Choroid plexus epithelial cell (primary cell): ENCODE measurements at regions not wholly inside any gene's neighbourhood (a gene's known extent, or its start where the extent isn't known, plus 50 kb on each side); places are given as distances from the start of the nearest gene placed in this dataset.

Experiments used
- DNase-seq: peaks from one replicate; pipeline ENCODE4 v3.0.0-alpha.2; 2010; ENCODE audit warnings: low read depth
- H3K4me3 ChIP-seq: 2 replicates; pipeline ENCODE4 v1.5.1; 2011; ENCODE audit warnings: low read depth, mild to moderate bottlenecking, control low read depth, low read length, moderate library complexity
- TF ChIP-seq, protein P1 (sequence below): conservative IDR thresholded peaks from 2 replicates; pipeline ENCODE4 v1.5.1; 2011; ENCODE audit warnings: low read depth, mild to moderate bottlenecking, control low read depth, inconsistent platforms, low read length, moderate library complexity

DNA sequence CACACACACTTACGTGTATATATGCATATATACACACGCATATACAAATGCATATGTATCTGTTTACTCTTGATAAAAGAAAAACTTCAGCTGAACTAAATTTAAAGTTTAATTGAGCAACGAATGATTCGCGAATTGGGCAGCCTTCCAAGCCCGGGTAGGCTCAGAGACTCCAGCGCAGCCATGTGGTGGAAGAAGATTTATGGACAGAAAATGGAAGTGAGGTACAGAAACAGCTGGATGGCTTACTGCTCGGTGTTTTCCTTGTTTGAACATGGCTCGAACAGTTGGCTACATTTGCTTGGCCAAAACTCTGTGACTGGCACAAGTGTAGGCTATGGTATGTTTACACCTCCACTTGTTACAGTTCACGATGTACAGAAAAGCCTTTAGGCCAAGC is 239.3 kb upstream of the PRDM9 start:
- H3K4me3 ChIP-seq = no peak overlapping the region
- no peak for DNase-seq
- TF ChIP-seq, protein P1, sequence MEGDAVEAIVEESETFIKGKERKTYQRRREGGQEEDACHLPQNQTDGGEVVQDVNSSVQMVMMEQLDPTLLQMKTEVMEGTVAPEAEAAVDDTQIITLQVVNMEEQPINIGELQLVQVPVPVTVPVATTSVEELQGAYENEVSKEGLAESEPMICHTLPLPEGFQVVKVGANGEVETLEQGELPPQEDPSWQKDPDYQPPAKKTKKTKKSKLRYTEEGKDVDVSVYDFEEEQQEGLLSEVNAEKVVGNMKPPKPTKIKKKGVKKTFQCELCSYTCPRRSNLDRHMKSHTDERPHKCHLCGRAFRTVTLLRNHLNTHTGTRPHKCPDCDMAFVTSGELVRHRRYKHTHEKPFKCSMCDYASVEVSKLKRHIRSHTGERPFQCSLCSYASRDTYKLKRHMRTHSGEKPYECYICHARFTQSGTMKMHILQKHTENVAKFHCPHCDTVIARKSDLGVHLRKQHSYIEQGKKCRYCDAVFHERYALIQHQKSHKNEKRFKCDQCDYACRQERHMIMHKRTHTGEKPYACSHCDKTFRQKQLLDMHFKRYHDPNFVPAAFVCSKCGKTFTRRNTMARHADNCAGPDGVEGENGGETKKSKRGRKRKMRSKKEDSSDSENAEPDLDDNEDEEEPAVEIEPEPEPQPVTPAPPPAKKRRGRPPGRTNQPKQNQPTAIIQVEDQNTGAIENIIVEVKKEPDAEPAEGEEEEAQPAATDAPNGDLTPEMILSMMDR = no peak

DNA sequence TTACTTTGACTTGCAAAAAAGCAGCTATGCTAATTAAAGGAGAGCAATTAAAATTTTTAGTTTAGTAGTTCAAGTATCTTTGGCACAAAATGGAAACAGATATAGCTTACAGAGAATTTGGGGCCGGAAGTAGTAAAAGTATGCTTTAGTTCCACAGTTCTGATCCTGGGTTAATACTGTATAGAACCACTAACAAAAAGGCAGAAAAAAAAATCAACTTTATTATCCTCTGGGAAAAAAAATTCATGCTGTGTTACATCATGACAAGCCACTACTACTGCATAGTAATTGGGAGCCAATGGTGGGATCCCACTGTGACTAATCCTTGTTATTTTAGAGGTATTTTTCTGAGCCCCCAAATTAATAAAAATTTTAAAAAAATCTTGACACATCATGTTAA is 246.8 kb upstream of the PRDM9 start:
- DNase-seq = no peak

DNA sequence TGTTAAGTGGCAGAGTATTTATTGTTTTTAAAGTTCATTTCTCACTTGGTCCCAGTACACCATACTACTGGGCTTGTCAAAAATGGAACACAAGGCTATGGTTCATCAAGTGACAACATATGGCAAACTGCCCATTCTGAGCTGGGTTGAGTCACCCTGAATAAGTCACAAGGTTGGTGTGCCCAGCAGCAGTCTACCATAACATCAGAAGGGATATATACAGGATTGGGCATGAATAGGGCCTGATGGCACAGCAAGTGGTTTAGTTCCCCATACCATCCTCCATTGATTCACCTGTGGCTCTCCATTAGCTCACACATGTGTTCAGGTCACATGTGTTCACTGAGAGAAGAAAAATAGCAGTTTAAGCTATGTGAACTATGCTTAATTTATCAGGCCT is 249.8 kb upstream of the PRDM9 start:
- DNase-seq = no peak
- H3K4me3 ChIP-seq = no peak overlapping the region
- TF ChIP-seq, protein P1 = no peak

More for the DNA sequence above, 246.8 kb upstream of the PRDM9 start:
- H3K4me3 ChIP-seq = no peak overlapping the region
- TF ChIP-seq, protein P1 = no peak

DNA sequence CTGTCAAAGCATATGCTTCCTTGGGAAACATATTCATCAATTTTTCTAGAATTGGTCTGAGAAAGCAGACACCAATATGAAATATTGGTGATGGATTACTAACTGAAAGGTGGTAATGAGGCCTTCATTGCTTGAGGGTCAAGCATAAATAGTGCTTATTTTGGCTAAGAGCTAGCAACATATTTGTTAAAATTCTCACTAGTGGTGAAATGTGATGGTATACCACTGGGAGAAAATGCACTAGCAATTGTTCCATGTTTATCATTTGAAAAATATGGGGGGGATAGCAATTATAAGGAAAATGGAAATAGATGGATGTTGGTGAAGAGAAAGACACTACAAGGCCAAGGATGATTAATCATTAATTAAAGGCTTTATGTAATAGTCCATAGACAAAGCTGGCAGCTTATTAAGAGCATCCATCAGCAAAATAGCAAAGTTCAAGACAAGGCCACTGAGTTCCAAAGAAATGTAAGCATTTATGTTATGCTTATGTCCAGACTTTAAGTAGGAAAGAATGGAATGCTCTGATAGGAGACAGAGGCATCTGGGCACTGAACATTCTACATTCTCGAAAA is 253.7 kb upstream of the PRDM9 start:
- H3K4me3 ChIP-seq = no peak overlapping the region
- TF ChIP-seq, protein P1 = no peak
- no peak for DNase-seq

DNA sequence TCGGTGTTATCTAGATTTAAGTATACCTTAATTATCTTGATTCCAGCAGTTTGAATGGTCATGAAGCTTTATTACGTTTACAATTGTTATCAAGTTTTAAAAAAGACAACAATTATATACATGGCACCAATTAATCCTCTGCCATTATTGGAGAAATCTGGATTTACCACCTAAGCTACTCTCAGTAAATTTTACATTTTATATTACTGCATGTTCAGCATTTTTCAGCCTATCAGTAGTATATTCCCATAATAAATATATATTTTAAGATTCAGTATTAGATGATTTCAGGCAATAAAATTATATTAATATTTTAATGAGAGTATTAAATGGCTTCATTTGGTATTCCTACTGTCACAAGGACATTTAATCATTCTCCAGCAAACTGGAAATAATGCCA is 264.5 kb upstream of the PRDM9 start:
- TF ChIP-seq, protein P1 = no peak
- no peak for DNase-seq
- H3K4me3 ChIP-seq = no peak overlapping the region

DNA sequence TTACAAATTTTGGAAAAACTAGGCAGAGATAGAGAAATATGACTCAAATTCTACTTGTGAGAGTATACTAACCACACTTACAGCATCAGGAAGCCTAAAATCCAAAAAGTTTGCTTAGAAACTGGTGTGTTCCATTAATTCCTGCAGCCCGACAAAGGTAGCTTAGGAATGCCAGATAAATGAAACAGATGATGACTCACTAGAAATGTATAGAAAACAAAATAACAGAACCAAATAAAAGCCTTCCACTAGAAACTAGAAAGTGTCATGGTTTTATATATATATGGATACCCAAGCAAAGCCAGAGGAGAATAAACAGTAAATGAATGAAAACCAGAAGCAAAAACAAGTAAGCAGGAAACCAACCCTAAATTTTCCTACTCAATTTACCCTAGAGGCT is 272.2 kb upstream of the PRDM9 start:
- TF ChIP-seq, protein P1 = no peak
- no peak overlapping the region for H3K4me3 ChIP-seq
- DNase-seq = no peak

DNA sequence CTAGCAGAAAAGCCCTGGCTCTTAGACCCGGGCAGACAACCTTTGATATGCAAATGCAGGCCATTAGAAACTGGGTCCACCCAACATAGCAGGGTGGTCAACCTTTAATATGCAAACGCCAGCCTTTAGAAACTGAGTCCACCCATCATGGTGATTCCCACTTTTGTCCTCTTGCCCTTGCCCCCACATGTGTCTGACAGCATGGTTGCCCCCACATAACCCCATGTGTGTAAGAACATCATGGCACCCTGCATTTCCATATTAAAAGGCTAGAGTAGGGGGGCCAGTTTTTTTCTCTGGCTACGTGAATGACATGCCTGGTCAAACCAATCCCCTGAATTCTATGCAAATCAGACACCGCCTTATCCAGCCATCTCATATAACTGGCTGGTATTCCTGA is 273.2 kb upstream of the PRDM9 start:
- H3K4me3 ChIP-seq = no peak overlapping the region
- no peak for DNase-seq
- TF ChIP-seq, protein P1 = no peak
